ENCODE measurements at regions not wholly inside any gene's neighbourhood (a gene's known extent, or its start where the extent isn't known, plus 50 kb on each side); places are given as distances from the start of the nearest gene placed in this dataset.

GRCh38 chr19:31459430-31459829, 110.2 kb upstream of the TSHZ3 start:
- TF ChIP-seq CTCF (IDR thresholded peaks at IDR 0.05; ENCODE audit: unreplicated experiment) = peak; percentile 19
- H3K36me3 Mint-ChIP-seq (ENCODE audit: insufficient read depth) = no peaks in the 10 kb centered on the region
- H3K27me3 Mint-ChIP-seq = no peaks in the 10 kb centered on the region
- DNase-seq (ENCODE audit: low spot score, unreplicated experiment) = no peak
- H3K4me1 Mint-ChIP-seq (ENCODE audit: low read depth) = no peaks in the 10 kb centered on the region
- H3K27ac Mint-ChIP-seq = no peak overlapping the region
- H3K4me3 Mint-ChIP-seq (ENCODE audit: low read depth) = no peak overlapping the region
- H3K9me3 Mint-ChIP-seq (ENCODE audit: low read depth) = no peaks in the 10 kb centered on the region

GRCh38 chr19:31461814-31462539, 112.7 kb upstream of the TSHZ3 start:
- no peak for DNase-seq (ENCODE audit: low spot score, unreplicated experiment)
- TF ChIP-seq CTCF (IDR thresholded peaks at IDR 0.05; ENCODE audit: unreplicated experiment) = no peak
- H3K4me1 Mint-ChIP-seq (ENCODE audit: low read depth) = no peaks in the 10 kb centered on the region
- no peak overlapping the region for H3K27ac Mint-ChIP-seq
- H3K4me3 Mint-ChIP-seq (ENCODE audit: low read depth) = no peak overlapping the region
- no peaks in the 10 kb centered on the region for H3K27me3 Mint-ChIP-seq
- no peaks in the 10 kb centered on the region for H3K9me3 Mint-ChIP-seq (ENCODE audit: low read depth)
- no peaks in the 10 kb centered on the region for H3K36me3 Mint-ChIP-seq (ENCODE audit: insufficient read depth)

DNA sequence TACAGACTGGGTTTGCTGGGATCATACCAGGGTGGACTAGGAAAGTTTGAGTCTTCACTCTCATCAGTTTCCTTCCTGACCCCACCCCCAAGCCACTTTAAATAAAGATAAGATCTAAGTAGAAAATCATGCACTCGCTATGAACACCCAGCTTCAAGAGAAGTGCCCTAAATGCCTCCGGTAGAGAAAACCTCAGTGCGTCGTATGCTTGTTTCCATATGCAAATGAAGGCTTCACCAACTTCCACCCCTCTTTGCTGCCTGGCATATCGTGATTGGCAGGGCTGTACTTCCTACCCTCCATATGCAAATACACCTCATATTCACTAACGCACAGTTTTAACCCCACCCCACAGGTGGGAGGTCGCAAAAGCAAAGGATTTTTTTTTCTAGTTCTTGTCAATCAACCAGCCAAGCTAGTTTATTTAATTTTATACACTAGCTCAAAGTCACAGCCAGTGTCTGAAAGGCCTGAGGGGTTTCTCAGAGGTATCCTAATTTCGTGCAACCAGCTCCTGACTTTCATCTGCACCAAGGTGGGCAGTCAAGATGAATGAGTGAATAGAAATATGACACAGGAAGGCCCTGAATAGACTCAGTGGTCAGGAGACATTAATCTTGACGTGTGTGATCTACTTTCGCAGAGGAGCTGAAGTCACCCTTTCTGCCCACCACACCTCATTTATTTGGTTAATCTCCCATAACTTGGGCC, 121.1 kb upstream of the TSHZ3 start:
- H3K4me3 Mint-ChIP-seq (ENCODE audit: low read depth) = no peak overlapping the region
- no peaks in the 10 kb centered on the region for H3K36me3 Mint-ChIP-seq (ENCODE audit: insufficient read depth)
- H3K4me1 Mint-ChIP-seq (ENCODE audit: low read depth) = no peaks in the 10 kb centered on the region
- H3K27ac Mint-ChIP-seq = no peak overlapping the region
- DNase-seq (ENCODE audit: low spot score, unreplicated experiment) = no peak
- H3K27me3 Mint-ChIP-seq = peaks cover 11% of the 10 kb centered on the region
- no peak for TF ChIP-seq CTCF (IDR thresholded peaks at IDR 0.05; ENCODE audit: unreplicated experiment)
- H3K9me3 Mint-ChIP-seq (ENCODE audit: low read depth) = no peaks in the 10 kb centered on the region

DNA sequence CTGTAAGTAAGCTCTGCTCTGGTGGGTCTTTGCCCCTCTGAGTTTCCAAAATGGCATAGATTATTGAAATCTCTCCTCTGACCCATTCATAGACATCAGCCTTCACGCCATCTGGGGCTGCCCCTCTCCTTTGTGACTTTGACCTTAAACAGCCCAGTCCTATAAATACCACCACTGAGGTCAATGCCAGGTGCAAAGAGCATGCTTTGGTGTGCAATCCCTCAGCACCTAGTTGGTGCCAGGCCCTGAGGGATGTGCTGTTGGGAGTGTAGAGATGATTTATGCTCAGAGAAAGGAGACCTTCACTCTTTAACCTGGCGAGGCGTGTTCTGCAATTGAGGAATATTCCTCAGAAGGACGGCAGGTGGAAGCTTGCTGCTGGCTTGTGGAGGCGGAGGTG, 121.7 kb upstream of the TSHZ3 start:
- no peak for DNase-seq (ENCODE audit: low spot score, unreplicated experiment)
- no peaks in the 10 kb centered on the region for H3K36me3 Mint-ChIP-seq (ENCODE audit: insufficient read depth)
- no peak overlapping the region for H3K4me3 Mint-ChIP-seq (ENCODE audit: low read depth)
- TF ChIP-seq CTCF (IDR thresholded peaks at IDR 0.05; ENCODE audit: unreplicated experiment) = no peak
- peaks cover 11% of the 10 kb centered on the region for H3K27me3 Mint-ChIP-seq
- no peaks in the 10 kb centered on the region for H3K9me3 Mint-ChIP-seq (ENCODE audit: low read depth)
- no peak overlapping the region for H3K27ac Mint-ChIP-seq
- no peaks in the 10 kb centered on the region for H3K4me1 Mint-ChIP-seq (ENCODE audit: low read depth)

DNA sequence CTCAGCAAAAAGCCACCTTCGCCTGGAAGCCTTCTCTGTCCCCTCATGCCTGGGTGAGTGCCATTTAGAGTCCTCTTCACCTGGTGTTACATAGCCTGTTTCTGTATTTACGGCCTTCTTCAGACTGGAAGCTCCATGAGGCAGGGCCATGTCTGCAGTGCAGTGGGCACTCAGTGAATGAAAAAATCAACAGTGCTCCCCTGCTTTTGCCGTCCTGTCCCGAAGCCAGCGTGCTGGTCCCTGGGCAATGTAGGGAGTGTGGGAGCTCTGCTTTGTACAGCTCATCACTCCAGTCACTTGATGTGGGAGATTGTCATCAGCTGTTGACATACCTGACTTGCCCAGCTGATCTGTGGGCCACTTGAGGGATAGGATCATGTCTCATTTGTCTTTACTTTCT, 129.0 kb upstream of the TSHZ3 start:
- Mint-ChIP-seq H3K9me3 (ENCODE audit: low read depth) (peaks cover 4% of the 10 kb centered on the region), H3K4me3 (ENCODE audit: low read depth) (no peak overlapping the region), H3K27me3 (no peaks in the 10 kb centered on the region), H3K4me1 (ENCODE audit: low read depth) (no peaks in the 10 kb centered on the region), H3K27ac (no peak overlapping the region), H3K36me3 (ENCODE audit: insufficient read depth) (no peaks in the 10 kb centered on the region)
- DNase-seq (ENCODE audit: low spot score, unreplicated experiment) = no peak
- no peak for TF ChIP-seq CTCF (IDR thresholded peaks at IDR 0.05; ENCODE audit: unreplicated experiment)
